Neural crest cell (in vitro differentiated cells): ENCODE measurements at regions not wholly inside any gene's neighbourhood (a gene's known extent, or its start where the extent isn't known, plus 50 kb on each side); places are given as distances from the start of the nearest gene placed in this dataset.

Source experiments
- DNase-seq: peaks from one replicate; pipeline ENCODE4 v3.0.0; 2021; ENCODE audit warnings: low read depth, mixed read lengths, low spot score
- H3K27ac Mint-ChIP-seq: one replicate; pipeline ENCODE4 v1.8.0; 2021; ENCODE audit warnings: mild to moderate bottlenecking, mixed read lengths; ENCODE audit not compliant: unreplicated experiment
- H3K27me3 Mint-ChIP-seq: 2 replicates; pipeline ENCODE4 v1.8.0; 2021; ENCODE audit warnings: low read depth, mild to moderate bottlenecking, mixed read lengths
- H3K36me3 Mint-ChIP-seq: 2 replicates; pipeline ENCODE4 v1.8.0; 2021; ENCODE audit warnings: low read depth, mild to moderate bottlenecking, mixed read lengths
- H3K4me1 Mint-ChIP-seq: 2 replicates; pipeline ENCODE4 v1.8.0; 2021; ENCODE audit warnings: mixed read lengths
- H3K4me3 Mint-ChIP-seq: one replicate; pipeline ENCODE4 v1.8.0; 2021; ENCODE audit warnings: mild to moderate bottlenecking, mixed read lengths
- H3K9me3 Mint-ChIP-seq: 2 replicates; pipeline ENCODE4 v1.8.0; 2021; ENCODE audit warnings: mixed read lengths
- CTCF ChIP-seq: fragments of 200-600 bp; sonication (generic); conservative IDR thresholded peaks from 2 replicates; pipeline ENCODE4 v1.5.0; 2021; ENCODE audit warnings: antibody characterized with exemption, mild to moderate bottlenecking

- Mint-ChIP-seq H3K27ac (no peak overlapping the region), H3K4me3 (no peak overlapping the region), H3K4me1 (no peaks in the 10 kb centered on the region), H3K27me3 (peaks cover 3% of the 10 kb centered on the region), H3K9me3 (peaks cover 5% of the 10 kb centered on the region), H3K36me3 (no peaks in the 10 kb centered on the region)
- TF ChIP-seq CTCF, result no peak
- no peak for DNase-seq
Measured at GRCh38 chr10:24153031-24153430, 55.9 kb upstream of the KIAA1217 start.

- TF ChIP-seq CTCF, result no peak
- Mint-ChIP-seq H3K4me1 (no peaks in the 10 kb centered on the region), H3K27me3 (peaks cover 3% of the 10 kb centered on the region), H3K27ac (no peak overlapping the region), H3K4me3 (no peak overlapping the region), H3K9me3 (peaks cover 8% of the 10 kb centered on the region), H3K36me3 (no peaks in the 10 kb centered on the region)
- DNase-seq, result no peak
Measured at GRCh38 chr10:24153537-24153936, 55.4 kb upstream of the KIAA1217 start.

- peaks cover 8% of the 10 kb centered on the region for H3K9me3 Mint-ChIP-seq
- DNase-seq, result no peak
- H3K27ac Mint-ChIP-seq, result no peak overlapping the region
- TF ChIP-seq CTCF, result no peak
- H3K27me3 Mint-ChIP-seq, result no peaks in the 10 kb centered on the region
- no peak overlapping the region for H3K4me3 Mint-ChIP-seq
- H3K4me1 Mint-ChIP-seq, result no peaks in the 10 kb centered on the region
- no peaks in the 10 kb centered on the region for H3K36me3 Mint-ChIP-seq
Measured at GRCh38 chr10:24156686-24157085, 52.3 kb upstream of the KIAA1217 start.

GRCh38 chr10:24157567-24157966 is 51.4 kb upstream of the KIAA1217 start:
- Mint-ChIP-seq H3K9me3 (peaks cover 8% of the 10 kb centered on the region), H3K27ac (no peak overlapping the region), H3K36me3 (no peaks in the 10 kb centered on the region), H3K4me3 (no peak overlapping the region), H3K27me3 (no peaks in the 10 kb centered on the region), H3K4me1 (no peaks in the 10 kb centered on the region)
- DNase-seq, result no peak
- TF ChIP-seq CTCF, result no peak
